ENCODE measurements at regions not wholly inside any gene's neighbourhood (a gene's known extent, or its start where the extent isn't known, plus 50 kb on each side); places are given as distances from the start of the nearest gene placed in this dataset.

GRCh38 chr3:107239703-107240102 lies 137.5 kb upstream of the CCDC54 start:
- H3K4me1 Mint-ChIP-seq = peaks cover 4 to 16% (median 13%) of the 10 kb centered on the region in 4 donors
- DNase-seq = no peak
- Histone ChIP-seq H3K4me1 (ENCODE audit: control insufficient read depth, insufficient read depth, low read length, poor library complexity, severe bottlenecking) (peaks cover 6% of the 10 kb centered on the region), H3K4me3 (ENCODE audit: low read depth, low read length) (no peak overlapping the region), H3K9me3 (ENCODE audit: control insufficient read depth in 2 of 2, low read length in 2 of 2) (no peaks in the 10 kb centered on the region), H3K27me3 (ENCODE audit: control insufficient read depth, insufficient read depth, low read length) (peaks cover 14% of the 10 kb centered on the region), H3K36me3 (ENCODE audit: control insufficient read depth, insufficient read depth, low read length) (no peaks in the 10 kb centered on the region), H3K27ac (ENCODE audit: insufficient read depth, low read length, poor library complexity, severe bottlenecking) (no peak overlapping the region)
- H3K27me3 Mint-ChIP-seq = peaks cover 41% of the 10 kb centered on the region
- H3K4me3 Mint-ChIP-seq = peak overlapping the region in 3 of 4 donors; percentile 82 to 87 (median 86)
- H3K9me3 Mint-ChIP-seq = no peaks in the 10 kb centered on the region
- no peak overlapping the region for H3K27ac Mint-ChIP-seq
- no peak for ATAC-seq (ENCODE audit: low read depth in 2 of 2)
- no peaks in the 10 kb centered on the region for H3K36me3 Mint-ChIP-seq

DNA sequence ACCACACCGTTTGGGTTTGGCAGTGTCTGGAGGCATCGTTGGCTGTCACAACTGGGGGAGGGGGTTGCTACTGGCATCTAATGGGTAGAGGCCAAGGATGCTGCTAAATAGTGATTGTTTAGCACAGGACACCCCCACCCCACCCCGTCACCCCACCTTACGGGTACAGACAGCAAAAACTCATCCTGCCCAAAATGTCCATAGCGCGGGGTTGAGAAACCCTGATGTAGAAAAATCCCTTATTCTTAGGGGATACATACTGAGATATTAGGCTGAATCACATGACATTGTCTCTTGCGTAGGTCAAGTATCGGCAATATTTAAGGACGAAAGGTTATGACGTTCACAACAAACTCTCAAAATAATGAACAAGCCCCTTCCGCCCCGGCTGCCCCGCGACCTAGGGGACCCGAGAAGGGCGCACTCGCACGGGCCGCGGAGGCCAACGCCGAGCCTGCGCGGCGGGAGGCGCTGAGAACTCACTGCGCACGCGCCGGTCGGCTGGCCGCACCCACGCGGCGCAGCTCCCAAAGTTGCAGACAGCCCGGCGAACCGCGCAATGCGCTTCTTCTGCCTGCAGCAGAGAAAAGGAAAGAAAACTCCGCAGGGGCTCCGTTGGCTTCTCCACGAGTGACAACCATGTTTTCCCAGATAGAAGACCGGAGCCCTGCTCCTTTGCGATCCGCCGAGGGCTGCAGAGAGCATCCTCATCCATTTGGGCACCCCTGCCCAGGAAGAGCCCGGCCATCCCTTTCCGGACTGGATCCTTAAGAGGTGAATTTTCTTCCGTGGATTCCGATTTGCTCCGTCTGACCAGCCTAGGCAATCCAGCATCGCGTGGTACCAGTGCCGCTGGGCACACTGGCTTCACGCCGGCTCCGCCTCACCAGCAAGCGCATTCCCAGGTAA lies 136.8 kb upstream of the CCDC54 start:
- H3K4me1 ChIP-seq (ENCODE audit: control insufficient read depth, insufficient read depth, low read length, poor library complexity, severe bottlenecking) = peaks cover 6% of the 10 kb centered on the region
- DNase-seq (peak; percentile 50 to 82 (median 68)), ATAC-seq (ENCODE audit: low read depth in 2 of 2) (peak; percentile 77 to 79)
- Mint-ChIP-seq H3K27ac (peak overlapping the region in 1 of 3 donors; percentile 72), H3K27me3 (peaks cover 37% of the 10 kb centered on the region), H3K4me1 (peaks cover 4 to 16% (median 13%) of the 10 kb centered on the region in 4 donors), H3K9me3 (no peaks in the 10 kb centered on the region), H3K36me3 (no peaks in the 10 kb centered on the region), H3K4me3 (peak overlapping the region; percentile 82 to 95 (median 86))
- H3K27me3 ChIP-seq (ENCODE audit: control insufficient read depth, insufficient read depth, low read length) = peaks cover 14% of the 10 kb centered on the region
- H3K27ac ChIP-seq (ENCODE audit: insufficient read depth, low read length, poor library complexity, severe bottlenecking) = no peak overlapping the region
- H3K36me3 ChIP-seq (ENCODE audit: control insufficient read depth, insufficient read depth, low read length) = no peaks in the 10 kb centered on the region
- H3K9me3 ChIP-seq (ENCODE audit: control insufficient read depth in 2 of 2, low read length in 2 of 2) = no peaks in the 10 kb centered on the region
- H3K4me3 ChIP-seq (ENCODE audit: low read depth, low read length) = peak overlapping the region; percentile 72

DNA sequence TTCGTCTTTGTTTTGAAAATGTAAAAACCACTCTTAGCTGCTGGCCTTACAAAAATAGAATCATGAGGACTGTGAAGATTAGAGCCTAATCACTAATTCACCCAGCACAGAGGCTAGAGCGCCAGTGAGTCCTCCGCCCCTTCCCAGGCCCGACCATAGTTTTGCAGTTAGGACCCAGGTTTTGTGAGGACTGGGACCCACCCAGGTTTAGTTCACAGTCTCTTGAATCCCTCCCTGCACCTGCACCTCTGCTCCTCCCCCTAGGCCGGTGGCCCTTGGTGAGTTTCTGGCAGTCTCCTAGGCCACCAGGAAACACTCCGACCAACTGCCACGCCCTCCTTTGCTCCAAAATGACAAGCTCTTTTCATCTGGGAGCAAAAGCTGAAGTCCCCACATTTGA lies 136.0 kb upstream of the CCDC54 start:
- H3K27ac ChIP-seq (ENCODE audit: insufficient read depth, low read length, poor library complexity, severe bottlenecking) = no peak overlapping the region
- no peak for ATAC-seq (ENCODE audit: low read depth in 2 of 2)

DNA sequence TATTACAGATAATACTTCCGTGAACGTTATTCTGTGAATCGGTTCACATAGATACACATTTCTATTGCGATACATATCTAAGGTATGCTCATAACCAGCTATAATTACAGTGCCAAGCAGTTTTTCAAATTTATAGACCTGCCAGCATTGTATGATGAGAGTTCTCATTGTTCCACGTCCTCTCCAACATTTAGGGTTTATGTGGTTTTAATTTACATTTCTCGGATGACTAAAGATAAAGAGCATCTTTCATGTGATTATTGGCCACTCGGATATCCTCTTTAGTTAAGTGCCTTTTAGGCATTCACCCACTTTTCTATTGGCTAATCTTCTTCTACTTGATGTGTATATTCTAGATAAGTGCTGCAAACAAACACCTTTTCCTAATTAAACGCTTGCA lies 134.7 kb upstream of the CCDC54 start:
- H3K4me3 Mint-ChIP-seq = no peak overlapping the region
- H3K4me1 ChIP-seq (ENCODE audit: control insufficient read depth, insufficient read depth, low read length, poor library complexity, severe bottlenecking) = peaks cover 6% of the 10 kb centered on the region
- ATAC-seq (ENCODE audit: low read depth in 2 of 2) (no peak), DNase-seq (no peak)
- H3K4me3 ChIP-seq (ENCODE audit: low read depth, low read length) = no peak overlapping the region
- H3K36me3 ChIP-seq (ENCODE audit: control insufficient read depth, insufficient read depth, low read length) = no peaks in the 10 kb centered on the region
- H3K9me3 ChIP-seq (ENCODE audit: control insufficient read depth in 2 of 2, low read length in 2 of 2) = no peaks in the 10 kb centered on the region
- H3K4me1 Mint-ChIP-seq = peaks cover 0 to 11% (median 7%) of the 10 kb centered on the region in 4 donors
- no peak overlapping the region for H3K27ac Mint-ChIP-seq
- H3K27me3 Mint-ChIP-seq = peaks cover 22% of the 10 kb centered on the region
- H3K27ac ChIP-seq (ENCODE audit: insufficient read depth, low read length, poor library complexity, severe bottlenecking) = no peak overlapping the region
- peaks cover 12% of the 10 kb centered on the region for H3K27me3 ChIP-seq (ENCODE audit: control insufficient read depth, insufficient read depth, low read length)
- H3K9me3 Mint-ChIP-seq = no peaks in the 10 kb centered on the region
- no peaks in the 10 kb centered on the region for H3K36me3 Mint-ChIP-seq

More for the DNA sequence above, 136.0 kb upstream of the CCDC54 start:
- H3K4me1 ChIP-seq (ENCODE audit: control insufficient read depth, insufficient read depth, low read length, poor library complexity, severe bottlenecking) = peaks cover 6% of the 10 kb centered on the region
- DNase-seq = peak in 2 of 3 donors; percentile 8 to 16
- no peaks in the 10 kb centered on the region for H3K36me3 ChIP-seq (ENCODE audit: control insufficient read depth, insufficient read depth, low read length)
- Mint-ChIP-seq H3K4me1 (peaks cover 0 to 11% (median 7%) of the 10 kb centered on the region in 4 donors), H3K27ac (peak overlapping the region in 1 of 3 donors; percentile 72), H3K27me3 (peaks cover 29% of the 10 kb centered on the region), H3K36me3 (no peaks in the 10 kb centered on the region), H3K4me3 (peak overlapping the region; percentile 82 to 95 (median 86)), H3K9me3 (no peaks in the 10 kb centered on the region)
- H3K27me3 ChIP-seq (ENCODE audit: control insufficient read depth, insufficient read depth, low read length) = peaks cover 12% of the 10 kb centered on the region
- H3K9me3 ChIP-seq (ENCODE audit: control insufficient read depth in 2 of 2, low read length in 2 of 2) = no peaks in the 10 kb centered on the region
- H3K4me3 ChIP-seq (ENCODE audit: low read depth, low read length) = peak overlapping the region; percentile 72

DNA sequence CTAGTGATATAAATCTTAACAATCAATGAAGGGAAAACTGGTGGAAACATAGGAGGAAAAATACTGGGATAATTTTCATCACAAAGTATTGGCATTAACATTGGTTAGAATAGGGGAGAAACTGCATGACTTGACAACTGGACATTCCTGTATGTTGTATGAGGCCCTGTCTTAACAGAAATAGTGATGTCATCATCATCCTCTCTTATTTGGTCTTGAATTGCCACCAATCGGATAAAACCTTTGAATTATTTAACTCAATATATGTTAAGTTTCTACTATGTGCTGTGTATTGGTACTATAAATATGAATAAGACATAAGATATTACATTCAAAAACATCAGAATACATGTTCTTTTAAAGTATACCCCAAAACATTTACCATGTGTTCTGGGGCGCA lies 130.1 kb upstream of the CCDC54 start:
- H3K9me3 Mint-ChIP-seq = no peaks in the 10 kb centered on the region
- Histone ChIP-seq H3K27me3 (ENCODE audit: control insufficient read depth, insufficient read depth, low read length) (peaks cover 4% of the 10 kb centered on the region), H3K9me3 (ENCODE audit: control insufficient read depth in 2 of 2, low read length in 2 of 2) (no peaks in the 10 kb centered on the region), H3K36me3 (ENCODE audit: control insufficient read depth, insufficient read depth, low read length) (no peaks in the 10 kb centered on the region), H3K4me1 (ENCODE audit: control insufficient read depth, insufficient read depth, low read length, poor library complexity, severe bottlenecking) (no peaks in the 10 kb centered on the region), H3K27ac (ENCODE audit: insufficient read depth, low read length, poor library complexity, severe bottlenecking) (no peak overlapping the region), H3K4me3 (ENCODE audit: low read depth, low read length) (no peak overlapping the region)
- no peak overlapping the region for H3K4me3 Mint-ChIP-seq
- H3K27me3 Mint-ChIP-seq = peaks cover 12% of the 10 kb centered on the region
- no peak for DNase-seq
- no peak for ATAC-seq (ENCODE audit: low read depth in 2 of 2)
- no peaks in the 10 kb centered on the region for H3K36me3 Mint-ChIP-seq
- no peak overlapping the region for H3K27ac Mint-ChIP-seq
- peaks cover 0 to 4% (median 0%) of the 10 kb centered on the region in 4 donors for H3K4me1 Mint-ChIP-seq

DNA sequence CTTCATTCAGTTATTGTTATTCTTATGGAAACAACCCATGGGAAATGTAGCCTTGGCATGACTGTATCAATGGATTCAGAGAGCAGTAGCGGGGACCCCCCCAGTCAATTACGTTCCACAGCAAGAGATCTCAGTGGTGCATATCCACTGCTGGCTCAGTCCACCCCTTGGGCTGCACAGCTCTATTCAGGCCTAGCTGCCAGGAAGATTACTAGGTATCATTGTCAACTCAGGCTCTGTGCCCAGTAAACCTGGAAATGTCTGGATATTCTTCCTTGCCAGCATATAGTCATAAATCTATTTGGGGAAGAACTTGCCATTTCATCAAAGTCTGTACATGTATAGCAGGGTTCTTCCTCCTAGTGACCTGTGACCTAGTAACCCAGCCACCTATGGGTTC lies 128.1 kb upstream of the CCDC54 start:
- Mint-ChIP-seq H3K4me3 (no peak overlapping the region), H3K36me3 (no peaks in the 10 kb centered on the region), H3K4me1 (peaks cover 0 to 4% (median 0%) of the 10 kb centered on the region in 4 donors), H3K27me3 (peaks cover 6% of the 10 kb centered on the region), H3K9me3 (no peaks in the 10 kb centered on the region), H3K27ac (no peak overlapping the region)
- H3K4me3 ChIP-seq (ENCODE audit: low read depth, low read length) = no peak overlapping the region
- H3K27ac ChIP-seq (ENCODE audit: insufficient read depth, low read length, poor library complexity, severe bottlenecking) = no peak overlapping the region
- no peaks in the 10 kb centered on the region for H3K4me1 ChIP-seq (ENCODE audit: control insufficient read depth, insufficient read depth, low read length, poor library complexity, severe bottlenecking)
- no peak for ATAC-seq (ENCODE audit: low read depth in 2 of 2)
- no peak for DNase-seq
- no peaks in the 10 kb centered on the region for H3K9me3 ChIP-seq (ENCODE audit: control insufficient read depth in 2 of 2, low read length in 2 of 2)
- no peaks in the 10 kb centered on the region for H3K36me3 ChIP-seq (ENCODE audit: control insufficient read depth, insufficient read depth, low read length)
- H3K27me3 ChIP-seq (ENCODE audit: control insufficient read depth, insufficient read depth, low read length) = no peaks in the 10 kb centered on the region

- H3K27ac Mint-ChIP-seq = no peak overlapping the region
- H3K27ac ChIP-seq (ENCODE audit: insufficient read depth, low read length, poor library complexity, severe bottlenecking) = no peak overlapping the region
- no peaks in the 10 kb centered on the region for H3K4me1 ChIP-seq (ENCODE audit: control insufficient read depth, insufficient read depth, low read length, poor library complexity, severe bottlenecking)
- no peaks in the 10 kb centered on the region for H3K27me3 ChIP-seq (ENCODE audit: control insufficient read depth, insufficient read depth, low read length)
- no peaks in the 10 kb centered on the region for H3K9me3 Mint-ChIP-seq
- no peaks in the 10 kb centered on the region for H3K36me3 ChIP-seq (ENCODE audit: control insufficient read depth, insufficient read depth, low read length)
- H3K4me3 Mint-ChIP-seq = no peak overlapping the region
- no peak overlapping the region for H3K4me3 ChIP-seq (ENCODE audit: low read depth, low read length)
- ATAC-seq (ENCODE audit: low read depth in 2 of 2) (no peak), DNase-seq (no peak)
- H3K9me3 ChIP-seq (ENCODE audit: control insufficient read depth in 2 of 2, low read length in 2 of 2) = no peaks in the 10 kb centered on the region
- peaks cover 6% of the 10 kb centered on the region for H3K27me3 Mint-ChIP-seq
- H3K36me3 Mint-ChIP-seq = no peaks in the 10 kb centered on the region
- H3K4me1 Mint-ChIP-seq = no peaks in the 10 kb centered on the region
Measured at GRCh38 chr3:107250221-107250620, 127.0 kb upstream of the CCDC54 start.

GRCh38 chr3:107251819-107252218 lies 125.4 kb upstream of the CCDC54 start:
- no peaks in the 10 kb centered on the region for H3K36me3 ChIP-seq (ENCODE audit: control insufficient read depth, insufficient read depth, low read length)
- no peaks in the 10 kb centered on the region for H3K9me3 Mint-ChIP-seq
- no peak overlapping the region for H3K27ac ChIP-seq (ENCODE audit: insufficient read depth, low read length, poor library complexity, severe bottlenecking)
- H3K36me3 Mint-ChIP-seq = no peaks in the 10 kb centered on the region
- peaks cover 6% of the 10 kb centered on the region for H3K27me3 Mint-ChIP-seq
- H3K9me3 ChIP-seq (ENCODE audit: control insufficient read depth in 2 of 2, low read length in 2 of 2) = no peaks in the 10 kb centered on the region
- ATAC-seq (ENCODE audit: low read depth in 2 of 2) (no peak), DNase-seq (no peak)
- H3K4me3 Mint-ChIP-seq = no peak overlapping the region
- no peaks in the 10 kb centered on the region for H3K4me1 ChIP-seq (ENCODE audit: control insufficient read depth, insufficient read depth, low read length, poor library complexity, severe bottlenecking)
- H3K4me1 Mint-ChIP-seq = no peaks in the 10 kb centered on the region
- peaks cover 6% of the 10 kb centered on the region for H3K27me3 ChIP-seq (ENCODE audit: control insufficient read depth, insufficient read depth, low read length)
- H3K27ac Mint-ChIP-seq = no peak overlapping the region
- no peak overlapping the region for H3K4me3 ChIP-seq (ENCODE audit: low read depth, low read length)
